Activated T-helper 2 cell treated with anti-CD3 and anti-CD28 coated beads, Interferon-gamma antibody, Interleukin-2, Interleukin-4, amounts not matched to agents 10 μg/mL and 5 μg/mL and 100 μg/mL, durations not matched to agents 14 hours and 24 hours and 36 hours (primary cell): ENCODE measurements at regions not wholly inside any gene's neighbourhood (a gene's known extent, or its start where the extent isn't known, plus 50 kb on each side); places are given as distances from the start of the nearest gene placed in this dataset.
"Not testable (repeated sequence)": the region's sequence is repeated elsewhere in the genome, so short reads cannot be mapped to it uniquely, and the experiment has no call there.

Source experiments
- DNase-seq: peaks from one replicate; pipeline ENCODE4 v3.0.0; 2021; ENCODE audit warnings: low spot score
- H3K27ac Mint-ChIP-seq: one replicate; pipeline ENCODE4 v1.8.0; 2021; ENCODE audit warnings: mixed read lengths
- H3K27me3 Mint-ChIP-seq: one replicate; pipeline ENCODE4 v1.8.0; 2021; ENCODE audit warnings: low read depth, mixed read lengths
- H3K36me3 Mint-ChIP-seq: one replicate; pipeline ENCODE4 v1.8.0; 2021; ENCODE audit warnings: low read depth, mixed read lengths
- H3K4me1 Mint-ChIP-seq: one replicate; pipeline ENCODE4 v1.8.0; 2021; ENCODE audit warnings: low read depth, mixed read lengths
- H3K4me3 Mint-ChIP-seq: one replicate; pipeline ENCODE4 v1.8.0; 2021; ENCODE audit warnings: low read depth, mild to moderate bottlenecking, moderate library complexity, mixed read lengths
- H3K9me3 Mint-ChIP-seq: one replicate; pipeline ENCODE4 v1.8.0; 2021; ENCODE audit warnings: mixed read lengths
- intact Hi-C: fragments of 100-400 bp; cut with micrococcal nuclease; formaldehyde crosslinking; loops from one replicate; pipeline ENCODE4 v1.15.1; 2023

DNA sequence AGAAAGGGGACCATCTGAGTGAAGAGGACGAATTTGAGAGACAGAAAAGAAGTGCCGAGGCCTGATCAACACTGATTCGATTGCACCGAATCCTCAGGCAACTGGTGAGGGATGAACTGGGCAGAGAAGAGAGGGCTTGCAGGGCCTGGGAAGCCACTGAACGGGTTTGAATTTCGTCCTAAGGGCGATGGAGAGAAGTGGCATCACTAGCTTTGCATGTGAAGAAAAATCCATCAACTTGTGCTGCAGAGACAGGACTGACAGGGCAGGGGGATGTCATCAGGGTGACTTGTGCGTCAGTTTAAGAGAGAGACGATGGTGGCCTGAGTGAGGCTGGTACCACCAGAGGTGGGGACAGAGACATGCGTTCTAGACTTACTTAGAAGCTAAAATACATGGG, 73.7 kb upstream of the SLC22A23 start:
- no peaks in the 10 kb centered on the region for H3K4me1 Mint-ChIP-seq
- no peak for DNase-seq
- no peaks in the 10 kb centered on the region for H3K36me3 Mint-ChIP-seq
- no peaks in the 10 kb centered on the region for H3K9me3 Mint-ChIP-seq
- intact Hi-C loops: no loop called here
- H3K27ac Mint-ChIP-seq: no peak overlapping the region
- peaks cover 6% of the 10 kb centered on the region for H3K27me3 Mint-ChIP-seq
- H3K4me3 Mint-ChIP-seq: no peak overlapping the region

- Mint-ChIP-seq H3K36me3 (no peaks in the 10 kb centered on the region), H3K27ac (no peak overlapping the region), H3K27me3 (peaks cover 5% of the 10 kb centered on the region), H3K9me3 (no peaks in the 10 kb centered on the region), H3K4me3 (no peak overlapping the region), H3K4me1 (no peaks in the 10 kb centered on the region)
- no peak for DNase-seq
- intact Hi-C loops: no loop called here
Measured at GRCh38 chr6:3529721-3530120, 72.9 kb upstream of the SLC22A23 start.

- Mint-ChIP-seq H3K4me1 (no peaks in the 10 kb centered on the region), H3K4me3 (no peak overlapping the region), H3K9me3 (no peaks in the 10 kb centered on the region), H3K27ac (no peak overlapping the region), H3K27me3 (peaks cover 4% of the 10 kb centered on the region), H3K36me3 (no peaks in the 10 kb centered on the region)
- DNase-seq: no peak
- intact Hi-C loops: no loop called here
Measured at GRCh38 chr6:3529232-3529631, 72.4 kb upstream of the SLC22A23 start.

GRCh38 chr6:3528081-3528671, 71.3 kb upstream of the SLC22A23 start:
- H3K27me3 Mint-ChIP-seq, DNase-seq, H3K9me3 Mint-ChIP-seq, H3K4me3 Mint-ChIP-seq, H3K36me3 Mint-ChIP-seq, intact Hi-C loops, H3K4me1 Mint-ChIP-seq, H3K27ac Mint-ChIP-seq: not testable (repeated sequence)

DNA sequence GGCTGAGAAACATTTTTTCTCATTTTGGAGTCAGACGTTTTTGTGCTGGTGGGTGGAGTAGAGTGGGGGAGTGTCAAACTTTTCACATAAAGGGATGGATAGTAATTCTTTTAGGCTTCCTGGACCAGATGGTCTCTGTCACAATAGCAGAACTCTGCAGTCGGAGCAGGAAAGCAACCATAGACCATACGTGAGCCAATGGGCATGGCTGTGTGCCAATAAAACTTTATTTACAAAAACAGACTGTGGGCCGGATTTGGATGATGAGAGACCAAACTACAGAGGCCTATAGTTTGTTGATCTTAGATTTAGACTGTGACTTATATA, 70.8 kb upstream of the SLC22A23 start:
- no peaks in the 10 kb centered on the region for H3K27me3 Mint-ChIP-seq
- no peaks in the 10 kb centered on the region for H3K4me1 Mint-ChIP-seq
- DNase-seq: no peak
- H3K27ac Mint-ChIP-seq: no peak overlapping the region
- no peak overlapping the region for H3K4me3 Mint-ChIP-seq
- no peaks in the 10 kb centered on the region for H3K9me3 Mint-ChIP-seq
- intact Hi-C loops: no loop called here
- H3K36me3 Mint-ChIP-seq: no peaks in the 10 kb centered on the region

DNA sequence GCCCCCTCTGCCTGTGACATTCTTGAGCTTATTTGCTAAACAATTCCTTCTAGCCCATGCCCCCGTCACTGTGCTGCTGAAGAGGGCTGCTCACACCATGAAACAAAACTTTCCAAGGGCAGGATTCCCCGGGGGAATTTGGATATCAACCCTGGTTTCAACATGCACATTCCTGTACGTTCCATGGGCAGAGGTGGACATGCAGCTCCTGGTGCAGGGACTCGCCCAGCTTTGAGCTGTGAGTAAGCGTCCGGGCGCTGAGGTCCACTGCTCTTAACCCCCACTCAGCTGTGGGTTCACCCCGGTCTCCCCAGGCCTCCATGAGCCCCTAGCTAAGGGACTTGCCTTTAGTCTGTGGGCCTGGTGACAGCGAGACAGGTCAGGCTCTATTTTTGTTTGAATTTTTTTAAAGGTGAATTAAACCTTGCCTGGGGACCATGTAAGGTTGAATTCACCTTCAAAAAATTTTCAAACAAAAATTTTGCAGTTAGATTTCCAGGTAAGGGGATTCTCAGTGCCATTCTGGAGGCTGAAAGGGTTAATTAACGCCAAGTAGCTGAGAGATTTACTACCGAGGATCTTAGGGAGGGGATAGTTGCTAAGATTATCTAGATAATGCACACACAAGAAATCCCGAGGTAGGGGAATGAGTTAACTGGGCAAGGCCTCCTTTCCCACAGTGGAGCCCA, 70.3 kb upstream of the SLC22A23 start:
- no peaks in the 10 kb centered on the region for H3K27me3 Mint-ChIP-seq
- no peak for DNase-seq
- intact Hi-C loops: no loop called here
- H3K4me3 Mint-ChIP-seq: no peak overlapping the region
- no peaks in the 10 kb centered on the region for H3K36me3 Mint-ChIP-seq
- H3K4me1 Mint-ChIP-seq: no peaks in the 10 kb centered on the region
- H3K9me3 Mint-ChIP-seq: no peaks in the 10 kb centered on the region
- H3K27ac Mint-ChIP-seq: no peak overlapping the region

GRCh38 chr6:3525915-3526314, 69.1 kb upstream of the SLC22A23 start:
- Mint-ChIP-seq H3K4me1 (no peaks in the 10 kb centered on the region), H3K27me3 (no peaks in the 10 kb centered on the region), H3K36me3 (no peaks in the 10 kb centered on the region)

DNA sequence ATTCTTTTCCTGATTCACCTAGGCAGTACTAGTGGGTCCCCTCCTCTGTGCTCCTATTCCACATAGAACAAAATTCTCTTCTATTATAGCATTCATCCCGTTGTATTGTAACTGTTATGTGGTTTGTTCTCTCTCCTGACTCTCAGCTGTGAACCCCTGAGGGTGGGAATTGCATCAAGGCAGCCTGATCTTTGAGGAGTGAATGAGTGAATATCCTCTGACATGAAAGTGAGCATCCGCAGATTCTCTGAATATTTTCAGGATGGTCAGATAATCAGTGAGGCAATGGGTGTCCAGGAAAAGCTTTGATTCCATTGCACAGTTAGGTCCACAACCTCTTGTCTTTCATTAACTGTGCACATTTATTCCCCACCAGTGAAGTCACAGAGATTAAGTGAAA, 67.6 kb upstream of the SLC22A23 start:
- intact Hi-C loops: no loop called here
- no peaks in the 10 kb centered on the region for H3K9me3 Mint-ChIP-seq
- H3K4me3 Mint-ChIP-seq: no peak overlapping the region
- no peak overlapping the region for H3K27ac Mint-ChIP-seq
- no peak for DNase-seq
- peaks cover 3% of the 10 kb centered on the region for H3K27me3 Mint-ChIP-seq
- H3K36me3 Mint-ChIP-seq: no peaks in the 10 kb centered on the region
- H3K4me1 Mint-ChIP-seq: no peaks in the 10 kb centered on the region

More at GRCh38 chr6:3525915-3526314, 69.1 kb upstream of the SLC22A23 start:
- Mint-ChIP-seq H3K4me3 (no peak overlapping the region), H3K9me3 (no peaks in the 10 kb centered on the region), H3K27ac (no peak overlapping the region)
- intact Hi-C loops: no loop called here
- DNase-seq: no peak

GRCh38 chr6:3523966-3524365, 67.1 kb upstream of the SLC22A23 start:
- peaks cover 3% of the 10 kb centered on the region for H3K27me3 Mint-ChIP-seq
- DNase-seq: no peak

GRCh38 chr6:3523271-3523670, 66.4 kb upstream of the SLC22A23 start:
- no peak overlapping the region for H3K4me3 Mint-ChIP-seq
- no peak overlapping the region for H3K27ac Mint-ChIP-seq
- intact Hi-C loops: no loop called here
- no peaks in the 10 kb centered on the region for H3K9me3 Mint-ChIP-seq
- DNase-seq: no peak
- H3K4me1 Mint-ChIP-seq: no peaks in the 10 kb centered on the region
- H3K36me3 Mint-ChIP-seq: no peaks in the 10 kb centered on the region
- peaks cover 3% of the 10 kb centered on the region for H3K27me3 Mint-ChIP-seq

More at GRCh38 chr6:3523966-3524365, 67.1 kb upstream of the SLC22A23 start:
- Mint-ChIP-seq H3K9me3 (no peaks in the 10 kb centered on the region), H3K4me1 (no peaks in the 10 kb centered on the region), H3K27ac (no peak overlapping the region), H3K4me3 (no peak overlapping the region), H3K36me3 (no peaks in the 10 kb centered on the region)
- intact Hi-C loops: no loop called here

GRCh38 chr6:3522561-3523260, 65.9 kb upstream of the SLC22A23 start:
- Mint-ChIP-seq H3K4me3 (no peak overlapping the region), H3K36me3 (no peaks in the 10 kb centered on the region), H3K4me1 (no peaks in the 10 kb centered on the region), H3K27me3 (peaks cover 3% of the 10 kb centered on the region), H3K9me3 (no peaks in the 10 kb centered on the region), H3K27ac (no peak overlapping the region)
- intact Hi-C loops: no loop called here
- no peak for DNase-seq

DNA sequence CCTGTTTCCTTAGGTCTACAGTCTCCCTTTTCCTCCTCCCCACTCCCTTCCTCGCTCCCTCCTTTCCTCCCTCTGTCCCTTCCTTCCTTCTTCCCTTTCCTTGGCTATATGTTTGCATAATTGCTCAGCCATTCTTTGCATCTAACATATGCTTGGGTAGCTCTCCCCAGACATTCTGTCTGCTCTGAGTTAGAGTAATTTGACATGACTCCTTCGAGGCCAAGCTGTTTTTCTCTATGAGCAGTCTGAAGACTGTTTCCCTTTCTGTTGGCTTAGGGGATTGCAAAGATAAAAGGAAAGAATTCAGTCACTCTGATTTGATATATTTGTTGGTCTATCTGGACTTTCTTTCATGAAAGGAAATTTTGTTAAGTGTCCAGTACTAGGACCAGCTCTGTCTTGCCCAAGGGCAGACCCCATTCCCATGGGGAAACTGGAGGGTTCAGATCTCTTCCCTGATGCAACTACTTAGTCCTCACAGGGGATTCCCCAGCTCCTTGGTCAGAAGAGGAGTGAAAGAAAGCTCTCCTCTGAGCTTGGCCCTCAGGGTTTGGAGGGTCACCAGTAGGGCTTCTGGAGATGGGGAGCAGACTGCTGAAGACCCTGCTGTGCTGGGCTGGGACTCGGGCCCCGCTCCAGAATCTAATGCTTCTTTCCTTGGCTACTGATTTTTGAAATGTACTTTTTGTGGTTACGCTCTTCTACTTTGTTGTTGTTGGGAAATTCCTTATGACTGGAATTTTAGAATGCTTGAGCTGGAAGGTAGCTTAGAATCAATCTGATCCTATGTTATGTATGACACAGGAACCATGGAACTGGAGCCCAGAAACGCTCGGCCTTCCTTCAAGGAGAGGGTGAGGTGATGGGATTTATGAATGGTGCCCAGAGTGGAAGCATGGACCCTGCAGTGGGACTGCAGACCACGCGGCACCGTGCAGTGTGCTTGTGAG, 63.7 kb upstream of the SLC22A23 start:
- no peaks in the 10 kb centered on the region for H3K4me1 Mint-ChIP-seq

More for the DNA sequence above, 63.7 kb upstream of the SLC22A23 start:
- no peak for DNase-seq
- H3K27me3 Mint-ChIP-seq: peaks cover 3% of the 10 kb centered on the region
- H3K4me3 Mint-ChIP-seq: no peak overlapping the region
- intact Hi-C loops: no loop called here
- H3K9me3 Mint-ChIP-seq: no peaks in the 10 kb centered on the region
- H3K27ac Mint-ChIP-seq: no peak overlapping the region
- H3K36me3 Mint-ChIP-seq: no peaks in the 10 kb centered on the region
